Caki2 (cell line): ENCODE measurements at regions not wholly inside any gene's neighbourhood (a gene's known extent, or its start where the extent isn't known, plus 50 kb on each side); places are given as distances from the start of the nearest gene placed in this dataset.
A peak's percentile ranks its signal among the peaks of the same experiment; 100 is the strongest.
"Not testable (repeated sequence)": the region's sequence is repeated elsewhere in the genome, so short reads cannot be mapped to it uniquely, and the experiment has no call there.

ENCODE experiments used
- DNase-seq: peaks from one replicate; pipeline ENCODE4 v3.0.0-alpha.2; 2015; ENCODE audit warnings: low read depth
- in situ Hi-C: cut with HindIII; loops from 2 replicates; pipeline ENCODE4 v1.10.0; 2016; ENCODE audit warnings: low sequenced_read_pairs, low pct_unique_long_range_greater_than_20kb, mixed read lengths

DNA sequence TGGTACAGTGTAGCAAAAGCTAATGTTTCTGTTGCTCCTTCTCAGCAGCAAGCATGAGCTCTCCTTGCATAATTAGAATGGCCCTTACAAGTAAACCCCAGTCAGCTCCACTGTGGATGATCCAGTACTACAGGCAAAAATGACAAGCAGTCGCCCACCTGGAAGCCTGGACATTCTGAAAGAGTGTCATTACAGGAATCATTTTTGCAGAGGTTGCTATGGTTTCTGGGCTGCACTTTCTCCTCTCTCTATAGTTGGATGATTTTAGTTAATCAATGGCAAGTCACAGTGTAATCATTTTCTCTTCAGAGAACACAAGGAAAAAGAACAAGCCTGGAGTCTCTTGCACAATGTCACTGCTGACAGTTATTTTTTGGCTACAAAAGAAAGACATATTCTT is 102.9 kb upstream of the MYO3A start:
- DNase-seq = peak; percentile 63
- in situ Hi-C loops = no loop called here

- in situ Hi-C loops = no loop called here
- no peak for DNase-seq
Observed at GRCh38 chr10:25839683-25840082, 94.3 kb upstream of the MYO3A start.

GRCh38 chr10:25840875-25841274 is 93.2 kb upstream of the MYO3A start:
- in situ Hi-C loops = not testable (repeated sequence)

GRCh38 chr10:25842146-25842545 is 91.9 kb upstream of the MYO3A start:
- no peak for DNase-seq
- in situ Hi-C loops = no loop called here

More at GRCh38 chr10:25840875-25841274, 93.2 kb upstream of the MYO3A start:
- not testable (repeated sequence) for DNase-seq

- no peak for DNase-seq
- in situ Hi-C loops = no loop called here
Observed at GRCh38 chr10:25843551-25844170, 90.4 kb upstream of the MYO3A start.

DNA sequence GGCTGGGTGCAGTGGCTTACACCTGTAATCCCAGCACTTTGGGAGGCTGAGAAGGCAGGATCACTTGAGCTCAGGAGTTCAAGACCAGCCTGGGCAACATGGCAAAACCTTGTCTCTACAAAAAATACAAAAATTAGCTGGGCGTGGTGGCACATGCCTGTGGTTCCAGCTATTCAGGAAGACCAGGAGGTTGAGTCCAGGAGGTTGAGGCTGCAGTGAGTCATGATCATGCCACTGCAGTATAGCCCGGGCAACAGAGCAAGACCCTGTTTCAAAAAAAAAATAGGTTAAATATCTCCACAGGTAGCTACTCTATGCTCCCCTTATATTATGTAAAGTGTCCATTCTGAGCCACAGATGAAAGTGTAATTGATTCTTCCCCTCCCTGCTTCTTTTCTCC is 89.3 kb upstream of the MYO3A start:
- DNase-seq, in situ Hi-C loops: not testable (repeated sequence)

- no peak for DNase-seq
- in situ Hi-C loops = no loop called here
Observed at GRCh38 chr10:25849268-25849667, 84.8 kb upstream of the MYO3A start.

DNA sequence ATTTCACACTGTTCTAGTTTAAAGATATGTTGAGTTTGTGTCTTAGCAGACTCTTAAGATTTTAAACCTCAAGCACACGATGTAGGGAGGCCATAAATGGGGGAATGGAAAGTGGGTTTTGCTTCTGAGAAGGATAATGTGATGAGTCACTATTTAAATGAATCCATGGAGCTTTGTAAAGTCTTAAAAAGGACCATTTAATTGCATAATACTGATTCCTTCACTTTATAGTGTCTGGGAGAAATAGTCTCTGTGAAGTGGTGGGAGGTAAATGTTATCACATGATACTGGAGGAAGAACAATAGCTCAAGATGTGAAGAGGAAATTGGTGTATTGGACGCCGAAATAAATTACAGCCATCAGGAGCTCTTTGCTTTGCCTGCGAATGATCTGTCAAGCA is 84.0 kb upstream of the MYO3A start:
- no peak for DNase-seq
- in situ Hi-C loops = no loop called here

GRCh38 chr10:25851548-25851947 is 82.5 kb upstream of the MYO3A start:
- no peak for DNase-seq
- in situ Hi-C loops = no loop called here

GRCh38 chr10:25852364-25852941 is 81.6 kb upstream of the MYO3A start:
- DNase-seq = no peak
- in situ Hi-C loops = no loop called here

GRCh38 chr10:25858076-25858475 is 76.0 kb upstream of the MYO3A start:
- in situ Hi-C loops = no loop called here
- DNase-seq = no peak

DNA sequence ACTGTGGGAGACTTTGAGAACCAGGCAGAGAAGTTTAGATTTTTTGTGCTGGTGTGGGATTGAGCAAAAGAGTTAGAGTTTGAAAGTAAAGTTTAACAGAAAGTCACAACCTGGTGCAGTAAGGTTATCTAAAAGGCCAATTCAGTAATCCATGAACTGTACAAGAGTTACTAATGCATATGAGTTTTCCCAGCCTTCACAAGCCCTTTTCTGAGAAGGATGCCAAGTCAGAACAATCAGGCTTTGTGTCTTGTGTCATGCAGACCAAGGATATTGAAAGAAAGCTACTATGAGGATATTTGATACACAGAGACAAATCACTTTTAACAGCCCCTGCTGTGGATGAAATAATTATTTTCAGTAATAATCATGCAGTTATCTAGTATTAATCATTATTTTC is 68.8 kb upstream of the MYO3A start:
- in situ Hi-C loops = no loop called here
- DNase-seq = no peak

GRCh38 chr10:25867321-25867720 is 66.7 kb upstream of the MYO3A start:
- in situ Hi-C loops = no loop called here
- no peak for DNase-seq

GRCh38 chr10:25869067-25869591 is 64.9 kb upstream of the MYO3A start:
- in situ Hi-C loops = no loop called here
- DNase-seq = no peak

GRCh38 chr10:25869609-25870008 is 64.4 kb upstream of the MYO3A start:
- in situ Hi-C loops = no loop called here
- DNase-seq = no peak

DNA sequence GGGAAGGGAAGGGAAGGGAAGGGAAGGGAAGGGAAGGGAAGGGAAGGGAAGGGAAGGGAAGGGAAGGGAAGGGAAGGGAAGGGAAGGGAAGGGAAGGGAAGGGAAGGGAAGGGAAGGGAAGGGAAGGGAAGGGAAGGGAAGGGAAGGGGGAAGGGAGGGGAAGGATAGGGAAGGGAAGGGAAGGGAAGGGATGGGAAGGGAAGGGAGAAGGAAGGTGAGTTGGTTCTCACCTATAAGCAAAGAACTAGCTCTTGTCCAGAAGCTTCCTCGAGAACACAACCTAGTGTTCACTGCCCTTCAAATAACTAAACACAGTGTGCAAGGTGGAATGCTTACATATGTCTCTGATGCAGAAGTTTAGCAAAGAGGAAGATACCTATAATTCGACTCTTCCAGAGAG is 59.6 kb upstream of the MYO3A start:
- in situ Hi-C loops, DNase-seq: not testable (repeated sequence)

- in situ Hi-C loops = no loop called here
Observed at GRCh38 chr10:25875556-25876165, 58.4 kb upstream of the MYO3A start.

DNA sequence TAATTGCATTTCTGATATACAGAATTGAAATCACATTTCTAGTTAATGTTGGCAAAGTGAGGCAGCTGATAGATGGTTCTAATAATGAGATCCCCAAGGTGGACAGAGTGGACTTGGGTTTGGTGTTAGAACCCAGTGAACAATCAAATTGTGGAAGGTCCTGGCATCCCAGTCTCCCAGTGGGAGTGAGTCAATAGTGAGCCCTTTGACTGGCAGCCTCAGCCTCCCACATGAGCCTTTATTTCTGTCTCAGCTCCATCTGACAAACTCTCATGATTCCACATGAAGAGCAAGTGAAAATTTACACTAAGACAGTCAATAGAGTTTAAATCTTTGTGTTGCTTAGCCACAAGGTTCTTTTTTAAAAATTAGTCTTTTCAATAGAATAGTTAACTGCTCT is 56.7 kb upstream of the MYO3A start:
- DNase-seq = no peak
- in situ Hi-C loops = no loop called here

More at GRCh38 chr10:25875556-25876165, 58.4 kb upstream of the MYO3A start:
- DNase-seq = peak; percentile 61
